MM.1S (cell line): ENCODE measurements at regions not wholly inside any gene's neighbourhood (a gene's known extent, or its start where the extent isn't known, plus 50 kb on each side); places are given as distances from the start of the nearest gene placed in this dataset.

ENCODE experiments used
- DNase-seq: peaks from one replicate; pipeline ENCODE4 v3.0.0-alpha.2; 2015
- H2AFZ ChIP-seq: fragments of 300-600 bp; sonication (generic); 2 replicates; pipeline ENCODE4 v1.6.0; 2016; ENCODE audit warnings: antibody characterized with exemption, low read length
- H3F3A ChIP-seq: fragments of 300-600 bp; sonication (generic); 2 replicates; pipeline ENCODE4 v1.6.1; 2016; ENCODE audit warnings: mild to moderate bottlenecking, antibody characterized with exemption, low read length, moderate library complexity, mixed read lengths; ENCODE audit not compliant: insufficient read depth
- H3K27ac ChIP-seq: fragments of 300-600 bp; sonication (generic); 2 replicates; pipeline ENCODE4 v1.5.1; 2016; ENCODE audit warnings: mild to moderate bottlenecking, low read length
- H3K27me3 ChIP-seq: fragments of 300-600 bp; sonication (generic); replicated peaks from 2 replicates; pipeline ENCODE4 v1.6.0; 2016; ENCODE audit warnings: low read length; ENCODE audit not compliant: insufficient read depth
- H3K36me3 ChIP-seq: fragments of 300-600 bp; sonication (generic); replicated peaks from 2 replicates; pipeline ENCODE4 v1.6.1; 2016; ENCODE audit warnings: mild to moderate bottlenecking, low read length, mixed read lengths; ENCODE audit not compliant: insufficient read depth
- H3K4me1 ChIP-seq: fragments of 300-600 bp; sonication (generic); 2 replicates; pipeline ENCODE4 v1.6.1; 2016; ENCODE audit warnings: low read length, mixed read lengths
- H3K4me2 ChIP-seq: fragments of 300-600 bp; sonication (generic); 2 replicates; pipeline ENCODE4 v1.6.0; 2016; ENCODE audit warnings: low read depth, low read length
- H3K4me3 ChIP-seq: fragments of 300-600 bp; sonication (generic); 2 replicates; pipeline ENCODE4 v1.5.1; 2016; ENCODE audit warnings: low read length, mixed read lengths
- H3K79me2 ChIP-seq: fragments of 300-600 bp; sonication (generic); 2 replicates; pipeline ENCODE4 v1.6.1; 2016; ENCODE audit warnings: mixed run types, low read length, mixed read lengths
- H3K9ac ChIP-seq: fragments of 300-600 bp; sonication (generic); 2 replicates; pipeline ENCODE4 v1.6.1; 2016; ENCODE audit warnings: low read length, mixed read lengths
- H3K9me2 ChIP-seq: fragments of 300-600 bp; sonication (generic); replicated peaks from 2 replicates; pipeline ENCODE4 v1.6.1; 2016; ENCODE audit warnings: mild to moderate bottlenecking, low read length, mixed read lengths; ENCODE audit not compliant: insufficient read depth
- H3K9me3 ChIP-seq: fragments of 300-600 bp; sonication (generic); replicated peaks from 2 replicates; pipeline ENCODE4 v1.6.1; 2016; ENCODE audit warnings: mild to moderate bottlenecking, low read length, mixed read lengths; ENCODE audit not compliant: insufficient read depth
- H4K20me1 ChIP-seq: fragments of 300-600 bp; sonication (generic); 2 replicates; pipeline ENCODE4 v1.6.1; 2016; ENCODE audit warnings: mild to moderate bottlenecking, low read length, moderate library complexity, mixed read lengths; ENCODE audit not compliant: insufficient read depth
- CTCF ChIP-seq: fragments of 300-600 bp; sonication (generic); IDR thresholded peaks from 2 replicates; pipeline ENCODE4 v1.5.1; 2016; ENCODE audit warnings: antibody characterized with exemption, low read length, mixed read lengths
- EZH2 ChIP-seq: fragments of 300-600 bp; sonication (generic); optimal IDR thresholded peaks from 2 replicates; pipeline ENCODE3; 2017; ENCODE audit warnings: low read depth, mild to moderate bottlenecking, antibody characterized with exemption, low read length, mixed read lengths
- EZH2phosphoT487 ChIP-seq: fragments of 300-600 bp; sonication (generic); IDR thresholded peaks from 2 replicates; pipeline ENCODE4 v1.6.1; 2018; ENCODE audit warnings: antibody characterized with exemption, low read length

- H3K4me1 ChIP-seq = peaks cover 23% of the 10 kb centered on the region
- no peaks in the 10 kb centered on the region for H3K36me3 ChIP-seq
- H3F3A ChIP-seq = peaks cover 10% of the 10 kb centered on the region
- no peaks in the 10 kb centered on the region for H4K20me1 ChIP-seq
- H2AFZ ChIP-seq = no peak overlapping the region
- H3K27me3 ChIP-seq = no peaks in the 10 kb centered on the region
- no peak overlapping the region for H3K4me3 ChIP-seq
- no peaks in the 10 kb centered on the region for H3K9me3 ChIP-seq
- no peak overlapping the region for H3K4me2 ChIP-seq
- H3K9me2 ChIP-seq = no peaks in the 10 kb centered on the region
- H3K79me2 ChIP-seq = no peaks in the 10 kb centered on the region
- no peak for DNase-seq
- no peak for TF ChIP-seq EZH2phosphoT487
- no peak for TF ChIP-seq CTCF
- TF ChIP-seq EZH2 = no peak
- no peak overlapping the region for H3K27ac ChIP-seq
- H3K9ac ChIP-seq = no peak overlapping the region
Measured at GRCh38 chr12:27190761-27191160, 53.3 kb upstream of the STK38L start.

GRCh38 chr12:27191531-27191930, 52.6 kb upstream of the STK38L start:
- H3K79me2 ChIP-seq = no peaks in the 10 kb centered on the region

GRCh38 chr12:27192118-27192802, 51.8 kb upstream of the STK38L start:
- Histone ChIP-seq H2AFZ (no peak overlapping the region), H3K9me3 (no peaks in the 10 kb centered on the region), H3F3A (no peaks in the 10 kb centered on the region), H3K27me3 (no peaks in the 10 kb centered on the region), H3K4me2 (no peak overlapping the region), H3K79me2 (no peaks in the 10 kb centered on the region), H3K9me2 (no peaks in the 10 kb centered on the region), H4K20me1 (no peaks in the 10 kb centered on the region), H3K36me3 (no peaks in the 10 kb centered on the region), H3K9ac (no peak overlapping the region), H3K27ac (no peak overlapping the region), H3K4me1 (peaks cover 8% of the 10 kb centered on the region), H3K4me3 (no peak overlapping the region)
- no peak for DNase-seq
- TF ChIP-seq EZH2phosphoT487 (no peak), EZH2 (no peak), CTCF (no peak)

More at GRCh38 chr12:27191531-27191930, 52.6 kb upstream of the STK38L start:
- Histone ChIP-seq H3K9me2 (no peaks in the 10 kb centered on the region), H3K4me2 (no peak overlapping the region), H3F3A (peaks cover 3% of the 10 kb centered on the region; the same call in 1 of the 2 replicates), H3K9me3 (no peaks in the 10 kb centered on the region), H3K36me3 (no peaks in the 10 kb centered on the region), H4K20me1 (no peaks in the 10 kb centered on the region), H3K27ac (no peak overlapping the region), H2AFZ (no peak overlapping the region), H3K4me1 (peaks cover 16% of the 10 kb centered on the region), H3K4me3 (no peak overlapping the region), H3K27me3 (no peaks in the 10 kb centered on the region), H3K9ac (no peak overlapping the region)
- no peak for DNase-seq
- TF ChIP-seq CTCF = no peak
- TF ChIP-seq EZH2phosphoT487 = no peak
- TF ChIP-seq EZH2 = no peak
